ENCODE measurements at regions not wholly inside any gene's neighbourhood (a gene's known extent, or its start where the extent isn't known, plus 50 kb on each side); places are given as distances from the start of the nearest gene placed in this dataset.

- in situ Hi-C loops (cut with HindIII; ENCODE audit: low sequenced_read_pairs): loop anchor here (25.0 kb wide), 1 partner anchor 861 kb away; the partner anchor contains the start of genes MECR and PTPRU
Measured at GRCh38 chr1:30097851-30098250, 625.5 kb downstream of the MATN1 start.

- in situ Hi-C loops (cut with HindIII; ENCODE audit: low sequenced_read_pairs): loop anchor here (25.0 kb wide), 1 partner anchor 858 kb away; the partner anchor contains the start of genes MECR and PTPRU
Measured at GRCh38 chr1:30095451-30096025, 627.8 kb downstream of the MATN1 start.

- in situ Hi-C loops (cut with HindIII; ENCODE audit: low sequenced_read_pairs): loop anchor here (25.0 kb wide), 1 partner anchor 858 kb away; the partner anchor contains the start of genes MECR and PTPRU
Measured at GRCh38 chr1:30095051-30095450, 628.3 kb downstream of the MATN1 start.

GRCh38 chr1:30092051-30092858 lies 631.1 kb downstream of the MATN1 start:
- in situ Hi-C loops (cut with HindIII; ENCODE audit: low sequenced_read_pairs): loop anchor here (5.0 to 25.0 kb wide), 2 partner anchors 300 to 855 kb away; partner anchors contain the start of genes MECR and PTPRU

- in situ Hi-C loops (cut with HindIII; ENCODE audit: low sequenced_read_pairs): loop anchor here (5.0 to 25.0 kb wide), 2 partner anchors 298 to 853 kb away; partner anchors contain the start of genes MECR and PTPRU
Measured at GRCh38 chr1:30090162-30090820, 633.1 kb downstream of the MATN1 start.

- in situ Hi-C loops (cut with HindIII; ENCODE audit: low sequenced_read_pairs): loop anchor here (25.0 kb wide), 1 partner anchor 852 kb away; the partner anchor contains the start of genes MECR and PTPRU
Measured at GRCh38 chr1:30089024-30089430, 634.4 kb downstream of the MATN1 start.

GRCh38 chr1:30088594-30088993 lies 634.8 kb downstream of the MATN1 start:
- in situ Hi-C loops (cut with HindIII; ENCODE audit: low sequenced_read_pairs): loop anchor here (25.0 kb wide), 1 partner anchor 851 kb away; the partner anchor contains the start of genes MECR and PTPRU

- in situ Hi-C loops (cut with HindIII; ENCODE audit: low sequenced_read_pairs): loop anchor here (25.0 kb wide), 1 partner anchor 850 kb away; the partner anchor contains the start of genes MECR and PTPRU
Measured at GRCh38 chr1:30087465-30087864, 635.9 kb downstream of the MATN1 start.

GRCh38 chr1:30085811-30086770 lies 637.3 kb downstream of the MATN1 start:
- in situ Hi-C loops (cut with HindIII; ENCODE audit: low sequenced_read_pairs): loop anchor here (25.0 kb wide), 1 partner anchor 849 kb away; the partner anchor contains the start of genes MECR and PTPRU

GRCh38 chr1:30084909-30085571 lies 638.3 kb downstream of the MATN1 start:
- in situ Hi-C loops (cut with HindIII; ENCODE audit: low sequenced_read_pairs): loop anchor here (25.0 kb wide), 1 partner anchor 848 kb away; the partner anchor contains the start of genes MECR and PTPRU

- in situ Hi-C loops (cut with HindIII; ENCODE audit: low sequenced_read_pairs): loop anchor here (25.0 kb wide), 1 partner anchor 847 kb away; the partner anchor contains the start of genes MECR and PTPRU
Measured at GRCh38 chr1:30083800-30084464, 639.5 kb downstream of the MATN1 start.

GRCh38 chr1:30081379-30082102 lies 641.8 kb downstream of the MATN1 start:
- in situ Hi-C loops (cut with HindIII; ENCODE audit: low sequenced_read_pairs): loop anchor here (25.0 kb wide), 1 partner anchor 844 kb away; the partner anchor contains the start of genes MECR and PTPRU

GRCh38 chr1:30075916-30076315 lies 647.5 kb downstream of the MATN1 start:
- in situ Hi-C loops (cut with HindIII; ENCODE audit: low sequenced_read_pairs): loop anchor here (25.0 kb wide), 1 partner anchor 839 kb away; the partner anchor contains the start of genes MECR and PTPRU

- in situ Hi-C loops (cut with HindIII; ENCODE audit: low sequenced_read_pairs): no loop called here
Measured at GRCh38 chr1:30068787-30069472, 654.5 kb downstream of the MATN1 start.

GRCh38 chr1:30064547-30064946 lies 658.8 kb downstream of the MATN1 start:
- in situ Hi-C loops (cut with HindIII; ENCODE audit: low sequenced_read_pairs): no loop called here

- in situ Hi-C loops (cut with HindIII; ENCODE audit: low sequenced_read_pairs): no loop called here
Measured at GRCh38 chr1:30063621-30064280, 659.6 kb downstream of the MATN1 start.
